K562 (cell line): ENCODE measurements at regions not wholly inside any gene's neighbourhood (a gene's known extent, or its start where the extent isn't known, plus 50 kb on each side); places are given as distances from the start of the nearest gene placed in this dataset.

Source experiments
- ARHGAP35 ChIP-seq: fragments of 450-650 bp; IDR thresholded peaks from 2 replicates; pipeline ENCODE4 v1.6.1; 2018; ENCODE audit not compliant: partially characterized antibody
- BRCA1 ChIP-seq, 2 experiments: fragments of 450-650 bp in 1 of 2; sonication (generic) in 1 of 2; formaldehyde crosslinking in 1 of 2; IDR thresholded peaks; 2 replicates each; pipeline versions ENCODE4 v1.5.0 to v1.6.1; 2017 to 2020; ENCODE audit warnings: mild to moderate bottlenecking in 1 of 2, missing genetic modification reagents in 1 of 2
- CBX5 ChIP-seq: IDR thresholded peaks from 2 replicates; pipeline ENCODE4 v1.6.1; 2014; ENCODE audit warnings: low read depth, borderline replicate concordance
- DIDO1 ChIP-seq: fragments of 450-650 bp; IDR thresholded peaks from 2 replicates; pipeline ENCODE4 v1.6.1; 2016; ENCODE audit warnings: low read depth, missing biosample characterization, missing genetic modification characterization
- E2F5 ChIP-seq: sonication (generic); formaldehyde crosslinking; IDR thresholded peaks from 2 replicates; pipeline ENCODE4 v1.8.0; 2022; ENCODE audit warnings: mild to moderate bottlenecking, missing genetic modification reagents
- ELF1 ChIP-seq: fragments of 200-800 bp; sonication (Bioruptor generic); IDR thresholded peaks from 2 replicates; pipeline ENCODE4 v1.6.1; 2016; ENCODE audit warnings: missing genetic modification characterization, missing compliant biosample characterization
- HOXB6 ChIP-seq: fragments of 250-450 bp; sonication (Bioruptor Pico); IDR thresholded peaks from 2 replicates; pipeline ENCODE4 v1.5.1; 2022; ENCODE audit warnings: mild to moderate bottlenecking, borderline replicate concordance
- IRF9 ChIP-seq: fragments of 450-650 bp; IDR thresholded peaks from 2 replicates; pipeline ENCODE4 v1.6.1; 2016; ENCODE audit warnings: missing biosample characterization, missing genetic modification characterization
- LEF1 ChIP-seq: fragments of 450-650 bp; IDR thresholded peaks from 2 replicates; pipeline ENCODE4 v1.6.1; 2016; ENCODE audit warnings: mild to moderate bottlenecking
- MYNN ChIP-seq, 2 experiments: sonication (generic); formaldehyde crosslinking in 1 of 2; IDR thresholded peaks; 2 replicates each; pipeline versions ENCODE4 v1.5.0 to v1.6.1; 2016 to 2020; ENCODE audit warnings: antibody characterized with exemption in 1 of 2, missing genetic modification reagents in 1 of 2
- PHF20 ChIP-seq: fragments of 450-650 bp; IDR thresholded peaks from 2 replicates; pipeline ENCODE4 v1.6.1; 2018; ENCODE audit not compliant: partially characterized antibody
- PPARD ChIP-seq: fragments of 250-450 bp; sonication (Bioruptor Pico); IDR thresholded peaks from 2 replicates; pipeline ENCODE4 v1.8.0; 2022; ENCODE audit warnings: inconsistent platforms, mild to moderate bottlenecking, moderate library complexity
- PTTG1 ChIP-seq: fragments of 450-650 bp; IDR thresholded peaks from 2 replicates; pipeline ENCODE4 v1.6.1; 2016; ENCODE audit warnings: low read depth, mild to moderate bottlenecking, missing genetic modification characterization, missing compliant biosample characterization
- PURB ChIP-seq: sonication (generic); formaldehyde crosslinking; IDR thresholded peaks from 2 replicates; pipeline ENCODE4 v1.9.0; 2021; ENCODE audit warnings: low read depth, mild to moderate bottlenecking, missing genetic modification reagents
- RBM22 ChIP-seq: fragments of 200-400 bp; formaldehyde crosslinking; IDR thresholded peaks from 2 replicates; pipeline ENCODE4 v1.6.1; 2018; ENCODE audit warnings: low read length, low read depth; ENCODE audit not compliant: poor library complexity, severe bottlenecking
- TFAP4 ChIP-seq: sonication (generic); formaldehyde crosslinking; IDR thresholded peaks from 2 replicates; pipeline ENCODE4 v1.8.0; 2022; ENCODE audit warnings: missing genetic modification reagents, mild to moderate bottlenecking, moderate library complexity, borderline replicate concordance
- ZNF24 ChIP-seq: fragments of 450-650 bp; IDR thresholded peaks from 2 replicates; pipeline ENCODE4 v1.6.1; 2016
- ZNF316 ChIP-seq: fragments of 450-650 bp; IDR thresholded peaks from 2 replicates; pipeline ENCODE4 v1.6.1; 2016
- ZNF408 ChIP-seq: fragments of 250-450 bp; sonication (Bioruptor Pico); IDR thresholded peaks from 2 replicates; pipeline ENCODE4 v1.4.0; 2020; ENCODE audit warnings: low read depth, mild to moderate bottlenecking, moderate library complexity
- ZNF717 ChIP-seq: fragments of 250-450 bp; sonication (Bioruptor Pico); IDR thresholded peaks from 2 replicates; pipeline ENCODE4 v1.5.0; 2021
- ZNF740 ChIP-seq, 3 experiments: fragments of 200-800 bp in 1 of 3; sonication (Bioruptor generic) in 1 of 3; sonication (generic) in 1 of 3; formaldehyde crosslinking in 1 of 3; IDR thresholded peaks; 2 replicates each; pipeline versions ENCODE4 v1.6.1 to v1.8.0; 2016 to 2022; ENCODE audit warnings: mild to moderate bottlenecking in 2 of 3, missing compliant biosample characterization in 2 of 3, missing genetic modification characterization in 2 of 3, missing genetic modification reagents in 1 of 3
- ZZZ3 ChIP-seq: fragments of 450-650 bp; IDR thresholded peaks from 2 replicates; pipeline ENCODE4 v1.6.1; 2016; ENCODE audit warnings: antibody characterized with exemption, mild to moderate bottlenecking, moderate library complexity

- TF ChIP-seq ZNF740 (CRISPR knock-in tag; IDR thresholded peaks at IDR 0.05) = peak; percentile 53
- no peak for TF ChIP-seq ZNF740 (tag; IDR thresholded peaks at IDR 0.05)
- no peak for TF ChIP-seq RBM22
- TF ChIP-seq ZNF316 = no peak
- no peak for TF ChIP-seq ELF1
- no peak for TF ChIP-seq CBX5
- TF ChIP-seq TFAP4 (CRISPR knock-in tag) = no peak
- TF ChIP-seq HOXB6 (CRISPR knock-in tag) = no peak
- no peak for TF ChIP-seq ZNF408
- TF ChIP-seq IRF9 (tag) = no peak
- TF ChIP-seq ARHGAP35 = no peak
- no peak for TF ChIP-seq E2F5
- TF ChIP-seq PTTG1 (tag) = no peak
- TF ChIP-seq ZNF717 (CRISPR knock-in tag) = no peak
- TF ChIP-seq PHF20 = no peak
- TF ChIP-seq DIDO1 (tag) = no peak
- no peak for TF ChIP-seq ZZZ3
- TF ChIP-seq ZNF24 = no peak
- no peak for TF ChIP-seq PPARD (CRISPR knock-in tag)
- peak; percentile 67; the same call in 1 of the 2 replicates for TF ChIP-seq LEF1
- TF ChIP-seq MYNN (IDR thresholded peaks at IDR 0.05) = peak; percentile 90
- no peak for TF ChIP-seq MYNN (CRISPR knock-in tag; IDR thresholded peaks at IDR 0.05)
- TF ChIP-seq BRCA1 (IDR thresholded peaks at IDR 0.05) = no peak
- TF ChIP-seq BRCA1 (CRISPR knock-in tag; IDR thresholded peaks at IDR 0.05) = no peak
- no peak for TF ChIP-seq PURB (CRISPR knock-in tag)
These were observed 140.5 kb downstream of the TFAP2B start (continued) for GRCh38 chr6:50959081-50959641.
